Heart right ventricle (tissue), 16 donors: ENCODE measurements at regions not wholly inside any gene's neighbourhood (a gene's known extent, or its start where the extent isn't known, plus 50 kb on each side); places are given as distances from the start of the nearest gene placed in this dataset.
"Not testable (repeated sequence)": the region's sequence is repeated elsewhere in the genome, so short reads cannot be mapped to it uniquely, and the experiment has no call there.

Source experiments
- ATAC-seq, 8 donors: fragments of 200-7000 bp; cut with Tn5 transposase; one replicate each; pipeline ENCODE4 v1.9.1; 2020; ENCODE audit warnings: mild to moderate bottlenecking in 8 of 8, moderate library complexity in 8 of 8, moderate number of reproducible peaks in 1 of 8
- DNase-seq, 2 donors: peaks; one replicate each; pipeline ENCODE4 v3.0.0-alpha.2; 2020
- H3K27ac ChIP-seq, 10 donors: fragments of 200-600 bp; sonication (generic) in 2 of 10; one replicate each; pipeline versions ENCODE4 v1.5.0 to v1.8.0; 2020 to 2022; ENCODE audit warnings: mild to moderate bottlenecking in 3 of 10
- H3K27me3 ChIP-seq, 7 donors: fragments of 200-600 bp; one replicate each; pipeline ENCODE4 v1.8.0; 2021 to 2022; ENCODE audit warnings: mild to moderate bottlenecking in 2 of 7
- H3K36me3 ChIP-seq, 9 donors: fragments of 200-600 bp; sonication (generic) in 1 of 9; one replicate each; pipeline versions ENCODE4 v1.5.0 to v1.8.0; 2020 to 2022; ENCODE audit warnings: mild to moderate bottlenecking in 2 of 9
- H3K4me1 ChIP-seq, 9 donors: fragments of 200-600 bp; sonication (generic) in 1 of 9; one replicate each; pipeline versions ENCODE4 v1.5.0 to v1.8.0; 2020 to 2022; ENCODE audit warnings: mild to moderate bottlenecking in 4 of 9
- H3K4me3 ChIP-seq, 10 donors: fragments of 200-600 bp; sonication (generic) in 2 of 10; one replicate each; pipeline versions ENCODE4 v1.5.0 to v1.8.0; 2020 to 2022; ENCODE audit warnings: mild to moderate bottlenecking in 7 of 10, moderate library complexity in 2 of 10
- H3K9me3 ChIP-seq, 11 donors: fragments of 200-600 bp in 10 of 11; sonication (generic) in 2 of 11; one replicate each; pipeline versions ENCODE4 v1.5.0 to v1.8.0; 2013 to 2022; ENCODE audit warnings: mild to moderate bottlenecking in 2 of 11, control low read depth in 1 of 11, moderate library complexity in 1 of 11
- WGBS, 2 donors: extraction: QIAGEN DNeasy Blood & Tissue Kit; methylation state at CpG; one replicate each; pipeline ENCODE4 v1.1.7; 2013; ENCODE audit warnings: inconsistent platforms in 1 of 2; 5-methylcytosine and 5-hydroxymethylcytosine counted together
- intact Hi-C, 10 donors: fragments of 100-400 bp; cut with DNase I; formaldehyde crosslinking; loops; one replicate each; pipeline versions ENCODE4 v1.11.1 to v1.14.2; 2022
- TF ChIP-seq, protein P1 (sequence below), 9 donors: fragments of 200-600 bp; sonication (generic) in 2 of 9; IDR thresholded peaks; one replicate each; pipeline versions ENCODE4 v1.5.0 to v1.8.0; 2021 to 2022; ENCODE audit warnings: antibody characterized with exemption in 9 of 9, mild to moderate bottlenecking in 5 of 9, moderate library complexity in 1 of 9
- donor health status: Arrhythmogenic right ventricular cardiomyopathy.
- donor health status: ischemic (EF 13 %, LVEDD 7.1; RV severe dilation, severe dysfunction).
- donor health status: healthy with polysubstance abuse.
- donor health status: DM: no; HTN: yes; CAD: no.
- donor health status: DM: no; HTN: no; CAD: no.
- donor health status: ischemic (EF 25% LVEDD 6.9; RV normal size, moderate dysfunction).
- donor health status: ischemic (EF 25% LVEDD 5.7; RV mildly dilated, moderate dysfunction).
- donor health status: healthy.
- donor health status: DM: yes; HTN: yes; CAD: no.
- donor health status: Ischemic cardiomyopathy.
- donor health status: ischemic (EF 35%, LVEDD 5.7; RV mildly dilated, moderate dysfunction).
- donor health status: nonischemic (EF 11% LVEDD 7.7; RV severe dilation, severe dysfunction).
- donor health status: DM: yes; HTN: yes; CAD: no.
- donor health status: PGD.
- donor health status: ischemic (EF 29% LVEDD 5.4; RV normal size, mild dysfunction).
- donor health status: nonischemic (EF 23%, LVEDD 6.1; RV moderate dilation, normal function).

GRCh38 chr7:68980011-68980410 is 618.3 kb upstream of the AUTS2 start:
- H3K27ac ChIP-seq = peak overlapping the region in 2 of 10 donors; percentile 34 to 50
- no peaks in the 10 kb centered on the region for H3K4me1 ChIP-seq
- peak in 2 of 8 donors; percentile 47 to 52 for ATAC-seq

GRCh38 chr7:68980432-68980831 is 617.8 kb upstream of the AUTS2 start:
- peak overlapping the region in 2 of 10 donors; percentile 34 to 50 for H3K27ac ChIP-seq
- WGBS, 2 donors = 29 to 32% methylated on average over 2 of the region's 2 CpGs
- intact Hi-C loops, H3K27me3 ChIP-seq, H3K4me3 ChIP-seq, H3K4me1 ChIP-seq, H3K9me3 ChIP-seq, H3K36me3 ChIP-seq: not testable (repeated sequence)
- peak in 5 of 8 donors; percentile 30 to 81 (median 57) for ATAC-seq
- peak in 1 of 2 donors; percentile 6 for DNase-seq

More at GRCh38 chr7:68980011-68980410, 618.3 kb upstream of the AUTS2 start:
- no peaks in the 10 kb centered on the region for H3K36me3 ChIP-seq
- no peak for DNase-seq
- TF ChIP-seq, protein P1, sequence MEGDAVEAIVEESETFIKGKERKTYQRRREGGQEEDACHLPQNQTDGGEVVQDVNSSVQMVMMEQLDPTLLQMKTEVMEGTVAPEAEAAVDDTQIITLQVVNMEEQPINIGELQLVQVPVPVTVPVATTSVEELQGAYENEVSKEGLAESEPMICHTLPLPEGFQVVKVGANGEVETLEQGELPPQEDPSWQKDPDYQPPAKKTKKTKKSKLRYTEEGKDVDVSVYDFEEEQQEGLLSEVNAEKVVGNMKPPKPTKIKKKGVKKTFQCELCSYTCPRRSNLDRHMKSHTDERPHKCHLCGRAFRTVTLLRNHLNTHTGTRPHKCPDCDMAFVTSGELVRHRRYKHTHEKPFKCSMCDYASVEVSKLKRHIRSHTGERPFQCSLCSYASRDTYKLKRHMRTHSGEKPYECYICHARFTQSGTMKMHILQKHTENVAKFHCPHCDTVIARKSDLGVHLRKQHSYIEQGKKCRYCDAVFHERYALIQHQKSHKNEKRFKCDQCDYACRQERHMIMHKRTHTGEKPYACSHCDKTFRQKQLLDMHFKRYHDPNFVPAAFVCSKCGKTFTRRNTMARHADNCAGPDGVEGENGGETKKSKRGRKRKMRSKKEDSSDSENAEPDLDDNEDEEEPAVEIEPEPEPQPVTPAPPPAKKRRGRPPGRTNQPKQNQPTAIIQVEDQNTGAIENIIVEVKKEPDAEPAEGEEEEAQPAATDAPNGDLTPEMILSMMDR (IDR thresholded peaks at IDR 0.05) = no peak
- H3K4me3 ChIP-seq = no peak overlapping the region
- 19 to 35% methylated on average over 1 of the region's 1 CpG for WGBS, 2 donors
- H3K27me3 ChIP-seq = peaks cover 0 to 8% (median 4%) of the 10 kb centered on the region in 7 donors
- intact Hi-C loops = no loop called here
- peaks cover 0 to 6% (median 0%) of the 10 kb centered on the region in 11 donors for H3K9me3 ChIP-seq

DNA sequence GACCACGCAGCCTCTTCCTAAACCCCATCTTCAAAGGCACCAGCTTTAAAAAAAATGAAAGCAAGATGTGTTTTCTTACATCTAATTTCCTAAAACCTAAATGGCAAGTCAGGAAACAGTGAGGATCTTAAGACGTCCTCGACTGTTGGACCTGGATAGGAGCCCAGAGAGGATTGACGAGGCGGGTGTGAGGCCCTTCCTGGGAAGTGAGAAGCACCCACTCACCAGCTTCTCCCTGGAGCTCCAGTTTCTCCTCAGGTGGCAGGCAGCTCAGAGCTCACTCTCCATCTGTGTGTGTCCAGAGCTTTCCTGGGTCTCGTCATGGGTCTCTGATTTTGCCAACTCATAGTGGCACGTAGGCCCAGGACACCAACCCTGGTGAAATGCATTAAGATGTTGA is 614.0 kb upstream of the AUTS2 start:
- ATAC-seq (no peak), DNase-seq (no peak)
- intact Hi-C loops = no loop called here
- Histone ChIP-seq H3K27me3 (no peaks in the 10 kb centered on the region), H3K27ac (no peak overlapping the region), H3K9me3 (peaks cover 0 to 24% (median 0%) of the 10 kb centered on the region in 11 donors), H3K4me3 (no peak overlapping the region), H3K36me3 (no peaks in the 10 kb centered on the region), H3K4me1 (no peaks in the 10 kb centered on the region)
- TF ChIP-seq, protein P1 (IDR thresholded peaks at IDR 0.05) = no peak
- WGBS, 2 donors = 48 to 64% methylated on average over 7 of the region's 7 CpGs

DNA sequence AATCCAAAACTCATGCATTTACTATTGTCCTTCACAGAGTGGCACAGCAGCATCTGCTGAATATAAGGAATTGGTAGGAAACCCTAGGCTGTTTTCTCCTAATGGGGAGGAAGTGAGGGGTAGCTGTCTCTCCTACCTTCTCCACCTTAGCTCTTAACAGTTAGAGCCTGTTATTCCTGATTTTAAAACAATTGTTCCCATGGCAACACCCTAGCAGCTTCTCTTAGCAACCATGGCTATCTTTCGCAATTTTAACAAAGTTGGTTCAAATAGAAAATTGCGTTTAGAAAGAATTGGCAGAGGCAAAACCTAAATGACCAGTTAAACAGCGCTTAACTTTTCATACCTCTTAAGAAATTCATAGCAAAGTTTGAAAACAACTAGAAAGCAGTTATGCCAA is 603.4 kb upstream of the AUTS2 start:
- H3K4me3 ChIP-seq = no peak overlapping the region
- intact Hi-C loops = no loop called here

DNA sequence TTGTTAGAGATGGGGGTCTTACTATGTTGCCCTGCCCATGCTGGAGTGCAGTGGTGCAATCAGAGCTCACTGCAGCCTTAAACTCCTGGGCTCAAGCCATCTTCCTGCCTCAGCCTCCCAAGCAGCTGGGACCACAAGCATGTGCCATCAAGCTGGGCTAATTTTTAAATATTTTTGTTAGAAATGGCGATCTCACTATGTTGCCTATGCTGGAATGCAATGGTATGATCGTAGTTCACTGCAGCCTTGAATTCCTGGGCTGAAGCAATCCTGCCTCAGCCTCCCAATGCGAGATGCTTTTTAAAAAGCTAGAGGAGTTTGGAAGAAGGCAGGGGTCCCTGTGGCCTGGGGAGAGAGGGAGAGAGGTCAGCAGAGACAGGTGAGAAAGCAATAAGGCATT is 600.1 kb upstream of the AUTS2 start:
- Histone ChIP-seq H3K4me1 (no peaks in the 10 kb centered on the region), H3K36me3 (no peaks in the 10 kb centered on the region), H3K4me3 (no peak overlapping the region), H3K27me3 (peaks cover 0 to 5% (median 0%) of the 10 kb centered on the region in 7 donors), H3K9me3 (peaks cover 0 to 49% (median 27%) of the 10 kb centered on the region in 11 donors), H3K27ac (no peak overlapping the region)
- intact Hi-C loops = no loop called here
- no peak for ATAC-seq
- WGBS, 2 donors = 71 to 88% methylated on average over 3 of the region's 3 CpGs
- DNase-seq = no peak
- TF ChIP-seq, protein P1 (IDR thresholded peaks at IDR 0.05) = no peak

More for the DNA sequence above, 603.4 kb upstream of the AUTS2 start:
- Histone ChIP-seq H3K27ac (no peak overlapping the region), H3K27me3 (peaks cover 0 to 5% (median 0%) of the 10 kb centered on the region in 7 donors), H3K4me1 (no peaks in the 10 kb centered on the region), H3K36me3 (no peaks in the 10 kb centered on the region), H3K9me3 (peaks cover 0 to 16% (median under 1%) of the 10 kb centered on the region in 11 donors)
- ATAC-seq (no peak), DNase-seq (no peak)
- TF ChIP-seq, protein P1 (IDR thresholded peaks at IDR 0.05) = no peak
- WGBS, 2 donors = 88 to 93% methylated on average over 3 of the region's 3 CpGs
